Neural progenitor cell (in vitro differentiated cells): ENCODE measurements at regions not wholly inside any gene's neighbourhood (a gene's known extent, or its start where the extent isn't known, plus 50 kb on each side); places are given as distances from the start of the nearest gene placed in this dataset.
"Not testable (repeated sequence)": the region's sequence is repeated elsewhere in the genome, so short reads cannot be mapped to it uniquely, and the experiment has no call there.

ENCODE experiments used
- DNase-seq: peaks from one replicate; pipeline ENCODE4 v3.0.0-alpha.2; 2016; ENCODE audit warnings: low spot score
- H2AFZ ChIP-seq: fragments of 200-600 bp; sonication (generic); replicated peaks from 2 replicates; pipeline ENCODE4 v1.6.1; 2016; ENCODE audit warnings: antibody characterized with exemption
- H3F3A ChIP-seq: fragments of 200-600 bp; sonication (generic); 2 replicates; pipeline ENCODE4 v1.6.1; 2016; ENCODE audit warnings: antibody characterized with exemption, low read depth
- H3K27ac ChIP-seq: fragments of 200-600 bp; sonication (generic); 2 replicates; pipeline ENCODE4 v1.5.1; 2016; ENCODE audit warnings: mild to moderate bottlenecking
- H3K27me3 ChIP-seq: fragments of 200-600 bp; sonication (generic); 2 replicates; pipeline ENCODE4 v1.6.1; 2016; ENCODE audit warnings: mild to moderate bottlenecking, moderate library complexity
- H3K36me3 ChIP-seq: fragments of 200-600 bp; sonication (generic); 2 replicates; pipeline ENCODE4 v1.5.1; 2016
- H3K4me1 ChIP-seq: fragments of 200-600 bp; sonication (generic); 2 replicates; pipeline ENCODE4 v1.6.1; 2016; ENCODE audit warnings: mixed run types
- H3K4me2 ChIP-seq: fragments of 200-600 bp; sonication (generic); 2 replicates; pipeline ENCODE4 v1.6.1; 2016
- H3K4me3 ChIP-seq: fragments of 200-600 bp; sonication (generic); 2 replicates; pipeline ENCODE4 v1.5.1; 2016
- H3K79me2 ChIP-seq: fragments of 200-600 bp; sonication (generic); 2 replicates; pipeline ENCODE4 v1.6.1; 2016; ENCODE audit warnings: low read depth
- H3K9ac ChIP-seq: fragments of 200-600 bp; sonication (generic); 2 replicates; pipeline ENCODE4 v1.6.1; 2016
- H3K9me3 ChIP-seq: fragments of 200-600 bp; sonication (generic); 2 replicates; pipeline ENCODE4 v1.5.1; 2016; ENCODE audit warnings: low read depth
- H4K20me1 ChIP-seq: fragments of 200-600 bp; sonication (generic); 2 replicates; pipeline ENCODE4 v1.6.1; 2016; ENCODE audit warnings: low read depth
- H3K27ac Mint-ChIP-seq: 3 replicates; pipeline ENCODE4 v1.8.0; 2021; ENCODE audit warnings: mixed read lengths
- H3K27me3 Mint-ChIP-seq: 2 replicates; pipeline ENCODE4 v1.8.0; 2022; ENCODE audit warnings: low read depth, mild to moderate bottlenecking, inconsistent platforms, moderate library complexity, mixed read lengths; ENCODE audit not compliant: insufficient read depth
- H3K36me3 Mint-ChIP-seq: 3 replicates; pipeline ENCODE4 v1.8.0; 2021; ENCODE audit warnings: mixed read lengths
- H3K4me1 Mint-ChIP-seq: 3 replicates; pipeline ENCODE4 v1.8.0; 2021; ENCODE audit warnings: mixed read lengths
- H3K4me3 Mint-ChIP-seq: 3 replicates; pipeline ENCODE4 v1.8.0; 2021; ENCODE audit warnings: mild to moderate bottlenecking, moderate library complexity, mixed read lengths
- H3K9me3 Mint-ChIP-seq: 3 replicates; pipeline ENCODE4 v1.8.0; 2020; ENCODE audit warnings: mixed read lengths
- CTCF ChIP-seq: fragments of 200-600 bp; sonication (generic); IDR thresholded peaks from 2 replicates; pipeline ENCODE4 v1.5.1; 2017; ENCODE audit warnings: antibody characterized with exemption, mild to moderate bottlenecking
- EZH2 ChIP-seq: fragments of 200-600 bp; sonication (generic); IDR thresholded peaks from 2 replicates; pipeline ENCODE4 v1.6.1; 2017; ENCODE audit warnings: antibody characterized with exemption, mild to moderate bottlenecking, moderate library complexity
- EZH2phosphoT487 ChIP-seq: fragments of 200-600 bp; sonication (generic); IDR thresholded peaks from 2 replicates; pipeline ENCODE4 v1.6.1; 2017; ENCODE audit warnings: antibody characterized with exemption

DNA sequence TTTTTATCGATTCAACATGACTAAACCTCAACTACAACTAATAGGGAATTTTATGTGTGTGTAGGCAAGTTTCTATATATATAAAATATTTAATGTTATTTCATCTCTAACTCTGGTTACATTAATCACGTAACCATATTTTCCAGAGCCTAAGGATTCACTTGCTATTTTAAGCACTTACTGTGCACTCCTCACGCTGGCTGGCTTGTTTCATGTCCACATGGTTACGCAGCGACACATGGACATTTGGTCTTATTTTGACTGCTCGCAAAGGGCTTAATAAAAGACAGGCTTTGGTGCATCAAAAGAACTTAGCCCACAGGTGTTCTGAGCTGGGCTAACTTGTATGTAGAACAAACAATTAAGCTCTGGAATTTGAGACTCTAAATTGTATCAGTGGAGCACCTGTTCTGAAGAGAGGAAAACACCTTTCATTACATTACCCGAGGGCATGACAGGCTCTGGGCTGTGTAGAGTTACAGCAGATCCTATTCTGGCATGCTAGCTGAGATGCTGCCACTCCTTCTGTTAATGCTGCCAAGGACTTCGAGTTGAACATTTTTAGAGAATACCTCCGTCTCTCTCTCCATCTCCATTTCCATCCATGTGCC is 130.0 kb upstream of the NR2F2 start:
- Histone ChIP-seq H3K4me1 (no peaks in the 10 kb centered on the region), H3K9ac (no peak overlapping the region), H3K27me3 (no peaks in the 10 kb centered on the region), H3K79me2 (no peaks in the 10 kb centered on the region), H3K4me3 (no peak overlapping the region), H3K27ac (no peak overlapping the region), H3K4me2 (no peak overlapping the region), H3K36me3 (no peaks in the 10 kb centered on the region), H2AFZ (no peak overlapping the region), H4K20me1 (no peaks in the 10 kb centered on the region), H3F3A (no peaks in the 10 kb centered on the region), H3K9me3 (no peaks in the 10 kb centered on the region)
- peaks cover 20% of the 10 kb centered on the region for H3K9me3 Mint-ChIP-seq
- no peak overlapping the region for H3K27ac Mint-ChIP-seq
- H3K4me1 Mint-ChIP-seq, result no peaks in the 10 kb centered on the region
- H3K27me3 Mint-ChIP-seq, result peaks cover 2% of the 10 kb centered on the region
- H3K4me3 Mint-ChIP-seq, result no peak overlapping the region
- DNase-seq, result no peak
- TF ChIP-seq EZH2, result no peak
- TF ChIP-seq EZH2phosphoT487, result no peak
- no peak for TF ChIP-seq CTCF
- peaks cover 9% of the 10 kb centered on the region for H3K36me3 Mint-ChIP-seq

GRCh38 chr15:96201696-96202095 is 128.8 kb upstream of the NR2F2 start:
- Mint-ChIP-seq H3K4me1 (no peaks in the 10 kb centered on the region), H3K27ac (no peak overlapping the region), H3K9me3 (peaks cover 29% of the 10 kb centered on the region), H3K4me3 (no peak overlapping the region), H3K36me3 (peaks cover 15% of the 10 kb centered on the region), H3K27me3 (peaks cover 2% of the 10 kb centered on the region)
- TF ChIP-seq EZH2 (no peak), CTCF (no peak), EZH2phosphoT487 (no peak)
- Histone ChIP-seq H3K36me3 (no peaks in the 10 kb centered on the region), H3K4me3 (no peak overlapping the region), H3K4me1 (no peaks in the 10 kb centered on the region), H3K27me3 (no peaks in the 10 kb centered on the region), H2AFZ (no peak overlapping the region), H3F3A (no peaks in the 10 kb centered on the region), H4K20me1 (no peaks in the 10 kb centered on the region), H3K9ac (no peak overlapping the region), H3K79me2 (no peaks in the 10 kb centered on the region), H3K27ac (no peak overlapping the region), H3K4me2 (no peak overlapping the region), H3K9me3 (no peaks in the 10 kb centered on the region)
- DNase-seq, result no peak

- not testable (repeated sequence) for H3F3A ChIP-seq, H4K20me1 ChIP-seq, H3K4me1 ChIP-seq, H3K27me3 ChIP-seq, H3K4me3 ChIP-seq, H3K27me3 Mint-ChIP-seq, H3K9me3 ChIP-seq, H3K4me3 Mint-ChIP-seq, H3K27ac Mint-ChIP-seq, DNase-seq, H2AFZ ChIP-seq, H3K4me2 ChIP-seq, H3K9ac ChIP-seq, H3K36me3 ChIP-seq, H3K79me2 ChIP-seq, H3K27ac ChIP-seq, H3K4me1 Mint-ChIP-seq
- Mint-ChIP-seq H3K36me3 (peaks cover 14% of the 10 kb centered on the region), H3K9me3 (peaks cover 26% of the 10 kb centered on the region)
Observed at GRCh38 chr15:96205588-96205987, 124.9 kb upstream of the NR2F2 start.

DNA sequence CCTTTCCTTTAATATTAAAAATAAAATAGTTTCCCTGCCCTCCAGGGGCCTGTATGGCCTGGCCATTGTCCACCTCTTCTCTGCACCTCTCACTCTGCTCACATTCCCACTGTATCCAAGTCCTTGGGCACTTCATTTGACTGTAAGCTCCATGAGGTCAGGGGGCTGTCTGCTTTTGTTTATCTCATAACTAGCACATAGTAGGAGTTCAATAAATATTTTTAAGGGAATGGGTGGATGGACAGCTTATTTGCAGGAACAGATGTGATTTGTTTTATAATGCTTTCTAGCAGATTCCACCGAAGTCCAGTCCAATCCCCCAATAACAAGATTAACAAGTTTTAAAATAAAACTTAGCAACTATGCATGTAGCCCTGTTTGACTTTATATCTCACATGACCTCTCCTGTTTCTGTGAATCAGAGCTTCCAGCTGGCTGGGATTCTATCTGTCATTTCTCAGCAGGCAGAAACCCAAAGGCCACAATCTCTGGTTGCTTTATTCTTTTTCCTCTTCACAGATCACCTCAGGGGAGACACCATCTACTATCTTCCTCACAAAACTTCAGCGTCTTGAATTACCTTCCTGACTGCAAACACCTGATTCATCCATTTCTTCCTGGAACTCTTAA is 123.0 kb upstream of the NR2F2 start:
- Mint-ChIP-seq H3K9me3 (peaks cover 30% of the 10 kb centered on the region), H3K27ac (no peak overlapping the region), H3K36me3 (peaks cover 9% of the 10 kb centered on the region), H3K27me3 (no peaks in the 10 kb centered on the region), H3K4me1 (no peaks in the 10 kb centered on the region), H3K4me3 (no peak overlapping the region)
- TF ChIP-seq EZH2phosphoT487 (no peak), EZH2 (no peak), CTCF (no peak)
- no peaks in the 10 kb centered on the region for H4K20me1 ChIP-seq
- no peaks in the 10 kb centered on the region for H3K27me3 ChIP-seq
- H3K27ac ChIP-seq, result no peak overlapping the region
- no peak overlapping the region for H3K9ac ChIP-seq
- no peaks in the 10 kb centered on the region for H3K9me3 ChIP-seq
- H3K4me2 ChIP-seq, result no peak overlapping the region
- H3K79me2 ChIP-seq, result no peaks in the 10 kb centered on the region
- H3F3A ChIP-seq, result no peaks in the 10 kb centered on the region
- no peaks in the 10 kb centered on the region for H3K36me3 ChIP-seq
- no peak for DNase-seq
- H2AFZ ChIP-seq, result no peak overlapping the region
- no peaks in the 10 kb centered on the region for H3K4me1 ChIP-seq
- H3K4me3 ChIP-seq, result no peak overlapping the region
